Activated CD4-positive, alpha-beta T cell treated with anti-CD3 and anti-CD28 coated beads, Interleukin-2, amount 10 ng/mL, durations not matched to agents 24 days and 14 days (primary cell): ENCODE measurements at regions not wholly inside any gene's neighbourhood (a gene's known extent, or its start where the extent isn't known, plus 50 kb on each side); places are given as distances from the start of the nearest gene placed in this dataset.

Experiments used
- DNase-seq: peaks from one replicate; pipeline ENCODE4 v3.0.0; 2022
- H3K27ac Mint-ChIP-seq: one replicate; pipeline ENCODE4 v1.8.0; 2022; ENCODE audit warnings: mild to moderate bottlenecking, mixed read lengths
- H3K27me3 Mint-ChIP-seq: one replicate; pipeline ENCODE4 v1.8.0; 2022; ENCODE audit warnings: mixed read lengths
- H3K36me3 Mint-ChIP-seq: one replicate; pipeline ENCODE4 v1.8.0; 2022; ENCODE audit warnings: low read depth, mild to moderate bottlenecking, mixed read lengths
- H3K4me1 Mint-ChIP-seq: one replicate; pipeline ENCODE4 v1.8.0; 2021; ENCODE audit warnings: mixed read lengths
- H3K4me3 Mint-ChIP-seq: one replicate; pipeline ENCODE4 v1.8.0; 2022; ENCODE audit warnings: mild to moderate bottlenecking, moderate library complexity, mixed read lengths
- H3K9me3 Mint-ChIP-seq: one replicate; pipeline ENCODE4 v1.8.0; 2021; ENCODE audit warnings: mixed read lengths
- intact Hi-C: fragments of 100-400 bp; cut with micrococcal nuclease; formaldehyde crosslinking; loops from one replicate; pipeline ENCODE4 v1.15.1; 2023

GRCh38 chr4:1485280-1485679, 79.0 kb upstream of the NKX1-1 start:
- no peaks in the 10 kb centered on the region for H3K4me1 Mint-ChIP-seq
- no peak overlapping the region for H3K27ac Mint-ChIP-seq
- H3K9me3 Mint-ChIP-seq = peaks cover 27% of the 10 kb centered on the region
- no peaks in the 10 kb centered on the region for H3K36me3 Mint-ChIP-seq
- intact Hi-C loops = no loop called here
- no peak overlapping the region for H3K4me3 Mint-ChIP-seq
- no peaks in the 10 kb centered on the region for H3K27me3 Mint-ChIP-seq
- no peak for DNase-seq

- DNase-seq = no peak
- Mint-ChIP-seq H3K4me3 (no peak overlapping the region), H3K27ac (peak overlapping the region; percentile 53), H3K9me3 (peaks cover 28% of the 10 kb centered on the region), H3K27me3 (no peaks in the 10 kb centered on the region), H3K4me1 (no peaks in the 10 kb centered on the region), H3K36me3 (no peaks in the 10 kb centered on the region)
- intact Hi-C loops = no loop called here
Measured at GRCh38 chr4:1480720-1481119, 74.5 kb upstream of the NKX1-1 start.

GRCh38 chr4:1479454-1479853, 73.2 kb upstream of the NKX1-1 start:
- H3K4me1 Mint-ChIP-seq = no peaks in the 10 kb centered on the region
- H3K27me3 Mint-ChIP-seq = no peaks in the 10 kb centered on the region
- intact Hi-C loops = no loop called here
- no peak overlapping the region for H3K27ac Mint-ChIP-seq
- no peaks in the 10 kb centered on the region for H3K36me3 Mint-ChIP-seq
- no peak overlapping the region for H3K4me3 Mint-ChIP-seq
- no peak for DNase-seq
- H3K9me3 Mint-ChIP-seq = peaks cover 24% of the 10 kb centered on the region

DNA sequence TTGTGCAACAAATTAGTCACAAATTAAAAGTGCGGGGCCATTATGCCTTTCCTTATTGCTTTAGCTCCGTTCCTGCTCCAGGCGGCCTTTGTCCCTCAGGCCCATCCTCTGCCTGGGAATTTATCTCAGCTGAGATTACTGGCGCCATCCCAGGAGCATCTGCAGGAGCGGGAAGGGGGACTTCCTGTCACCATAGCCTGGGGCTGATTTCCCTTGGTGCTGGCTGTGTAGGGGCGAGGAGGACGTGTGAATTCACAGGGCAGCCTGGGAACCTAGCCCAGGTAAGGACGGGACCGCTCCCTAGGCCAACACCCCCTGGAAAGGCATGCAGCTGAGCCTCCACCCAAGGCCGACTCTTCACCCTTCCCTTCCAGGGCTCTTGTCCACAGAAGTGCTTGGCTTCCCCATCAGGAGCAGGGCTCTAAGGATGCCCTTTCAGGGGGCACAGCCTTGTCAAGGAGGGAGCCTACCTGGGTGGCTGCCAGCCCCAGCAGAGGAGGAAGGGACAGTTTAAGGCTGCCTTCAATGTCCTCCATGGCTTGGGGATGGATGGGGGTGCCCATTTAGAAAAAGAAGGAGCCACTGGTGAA, 72.6 kb upstream of the NKX1-1 start:
- Mint-ChIP-seq H3K4me1 (no peaks in the 10 kb centered on the region), H3K36me3 (no peaks in the 10 kb centered on the region), H3K9me3 (peaks cover 21% of the 10 kb centered on the region), H3K27me3 (no peaks in the 10 kb centered on the region), H3K27ac (no peak overlapping the region), H3K4me3 (no peak overlapping the region)
- intact Hi-C loops = no loop called here
- DNase-seq = no peak

DNA sequence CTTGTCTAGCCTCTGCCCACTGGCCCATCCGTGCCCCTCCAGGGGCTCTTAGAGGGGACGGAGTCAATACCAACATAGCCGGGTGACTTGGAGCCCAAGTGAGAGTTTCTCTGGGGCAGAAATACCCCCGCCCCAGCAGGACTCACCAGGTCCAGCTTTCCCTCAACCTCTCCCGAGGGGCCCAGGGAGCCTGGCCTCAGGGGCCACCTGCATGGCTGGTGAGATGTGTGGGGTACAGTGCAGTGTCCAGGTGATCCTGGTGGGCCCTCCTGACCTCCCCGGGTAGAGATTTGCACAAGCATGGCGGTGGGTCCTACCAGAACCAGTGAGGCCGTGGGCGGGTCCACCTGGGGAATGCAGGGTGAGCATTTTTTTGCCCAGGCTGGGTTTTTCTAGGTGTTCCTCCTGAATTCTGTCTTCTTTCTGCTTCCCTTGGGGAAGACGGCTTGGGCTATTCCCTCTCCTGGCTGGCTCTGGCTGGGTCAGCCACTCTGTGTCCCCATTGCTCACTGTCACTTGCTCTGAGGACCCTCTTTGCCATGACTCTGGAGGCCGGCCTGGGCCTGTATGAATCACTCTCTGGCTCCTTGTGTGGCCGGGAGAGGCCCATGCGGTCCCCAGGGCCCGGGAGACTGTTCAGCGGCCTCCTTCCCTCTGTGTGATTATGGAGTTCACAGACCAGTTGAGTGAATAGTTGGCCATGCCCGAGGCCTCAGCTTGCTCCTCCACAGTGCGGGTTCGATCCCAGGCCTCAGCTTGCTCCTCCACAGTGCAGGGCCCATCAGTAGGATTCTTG, 71.0 kb upstream of the NKX1-1 start:
- Mint-ChIP-seq H3K4me1 (no peaks in the 10 kb centered on the region), H3K36me3 (no peaks in the 10 kb centered on the region), H3K27me3 (peaks cover 4% of the 10 kb centered on the region), H3K9me3 (peaks cover 16% of the 10 kb centered on the region), H3K4me3 (no peak overlapping the region), H3K27ac (no peak overlapping the region)
- DNase-seq = no peak
- intact Hi-C loops = no loop called here

DNA sequence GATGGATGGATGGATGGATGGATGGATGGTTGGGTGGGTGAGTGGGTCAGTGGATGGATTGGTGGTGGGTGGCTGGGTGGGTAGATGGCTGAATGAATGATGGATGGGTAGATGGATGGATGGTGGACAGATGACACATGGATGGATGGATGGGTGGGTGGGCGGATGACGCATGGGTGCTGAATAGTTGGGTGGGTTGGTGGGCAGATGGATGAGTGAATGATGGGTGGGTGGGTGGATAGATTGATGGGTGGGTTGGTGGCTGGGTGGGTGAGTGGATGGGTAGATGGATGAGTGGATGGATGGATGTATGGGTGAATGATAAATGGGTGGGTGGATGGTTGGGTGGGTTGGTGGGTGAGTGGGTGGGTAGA, 69.9 kb upstream of the NKX1-1 start:
- DNase-seq = no peak
- H3K27me3 Mint-ChIP-seq = peaks cover 4% of the 10 kb centered on the region
- H3K4me3 Mint-ChIP-seq = no peak overlapping the region
- H3K4me1 Mint-ChIP-seq = no peaks in the 10 kb centered on the region
- H3K36me3 Mint-ChIP-seq = no peaks in the 10 kb centered on the region
- peaks cover 12% of the 10 kb centered on the region for H3K9me3 Mint-ChIP-seq
- intact Hi-C loops = no loop called here
- no peak overlapping the region for H3K27ac Mint-ChIP-seq

- Mint-ChIP-seq H3K4me1 (no peaks in the 10 kb centered on the region), H3K36me3 (no peaks in the 10 kb centered on the region)
- intact Hi-C loops = no loop called here
Measured at GRCh38 chr4:1475277-1476139, 69.3 kb upstream of the NKX1-1 start.

GRCh38 chr4:1474126-1475090, 68.2 kb upstream of the NKX1-1 start:
- Mint-ChIP-seq H3K9me3 (peaks cover 7% of the 10 kb centered on the region), H3K27ac (no peak overlapping the region), H3K36me3 (no peaks in the 10 kb centered on the region), H3K27me3 (peaks cover 4% of the 10 kb centered on the region), H3K4me1 (no peaks in the 10 kb centered on the region), H3K4me3 (no peak overlapping the region)
- intact Hi-C loops = no loop called here
- no peak for DNase-seq

More at GRCh38 chr4:1475277-1476139, 69.3 kb upstream of the NKX1-1 start:
- H3K4me3 Mint-ChIP-seq = no peak overlapping the region
- no peak overlapping the region for H3K27ac Mint-ChIP-seq
- H3K27me3 Mint-ChIP-seq = peaks cover 4% of the 10 kb centered on the region
- no peak for DNase-seq
- H3K9me3 Mint-ChIP-seq = peaks cover 12% of the 10 kb centered on the region

DNA sequence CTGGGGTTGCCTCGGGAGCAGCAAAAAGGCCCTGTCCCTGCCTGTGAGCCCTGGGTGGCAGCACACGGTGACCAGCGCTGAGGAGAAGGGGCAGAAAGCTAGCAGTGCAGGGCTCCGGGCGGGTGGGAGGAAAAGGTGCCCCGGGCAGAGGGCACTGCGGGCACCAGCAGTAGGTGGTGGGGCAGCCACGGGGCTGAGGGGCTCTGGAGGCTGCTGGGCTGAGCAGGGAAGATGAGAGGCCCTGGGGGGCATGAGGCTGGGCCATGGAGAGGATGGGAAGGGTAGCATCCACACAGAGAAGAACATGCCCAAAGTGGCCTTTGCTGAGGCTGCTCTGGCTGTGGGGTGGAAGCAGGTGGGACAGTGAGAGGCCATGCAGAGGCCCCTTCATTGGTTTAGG, 67.5 kb upstream of the NKX1-1 start:
- DNase-seq = no peak

GRCh38 chr4:1472911-1473518, 66.8 kb upstream of the NKX1-1 start:
- no peaks in the 10 kb centered on the region for H3K36me3 Mint-ChIP-seq
- H3K27me3 Mint-ChIP-seq = peaks cover 4% of the 10 kb centered on the region
- H3K4me3 Mint-ChIP-seq = no peak overlapping the region
- intact Hi-C loops = no loop called here
- H3K9me3 Mint-ChIP-seq = peaks cover 11% of the 10 kb centered on the region
- H3K27ac Mint-ChIP-seq = no peak overlapping the region
- DNase-seq = no peak
- H3K4me1 Mint-ChIP-seq = no peaks in the 10 kb centered on the region

More for the DNA sequence above, 67.5 kb upstream of the NKX1-1 start:
- Mint-ChIP-seq H3K27me3 (peaks cover 4% of the 10 kb centered on the region), H3K36me3 (no peaks in the 10 kb centered on the region), H3K4me3 (no peak overlapping the region), H3K27ac (no peak overlapping the region), H3K4me1 (no peaks in the 10 kb centered on the region), H3K9me3 (peaks cover 6% of the 10 kb centered on the region)
- intact Hi-C loops = no loop called here

GRCh38 chr4:1472148-1472797, 66.0 kb upstream of the NKX1-1 start:
- intact Hi-C loops = no loop called here
- no peak for DNase-seq

DNA sequence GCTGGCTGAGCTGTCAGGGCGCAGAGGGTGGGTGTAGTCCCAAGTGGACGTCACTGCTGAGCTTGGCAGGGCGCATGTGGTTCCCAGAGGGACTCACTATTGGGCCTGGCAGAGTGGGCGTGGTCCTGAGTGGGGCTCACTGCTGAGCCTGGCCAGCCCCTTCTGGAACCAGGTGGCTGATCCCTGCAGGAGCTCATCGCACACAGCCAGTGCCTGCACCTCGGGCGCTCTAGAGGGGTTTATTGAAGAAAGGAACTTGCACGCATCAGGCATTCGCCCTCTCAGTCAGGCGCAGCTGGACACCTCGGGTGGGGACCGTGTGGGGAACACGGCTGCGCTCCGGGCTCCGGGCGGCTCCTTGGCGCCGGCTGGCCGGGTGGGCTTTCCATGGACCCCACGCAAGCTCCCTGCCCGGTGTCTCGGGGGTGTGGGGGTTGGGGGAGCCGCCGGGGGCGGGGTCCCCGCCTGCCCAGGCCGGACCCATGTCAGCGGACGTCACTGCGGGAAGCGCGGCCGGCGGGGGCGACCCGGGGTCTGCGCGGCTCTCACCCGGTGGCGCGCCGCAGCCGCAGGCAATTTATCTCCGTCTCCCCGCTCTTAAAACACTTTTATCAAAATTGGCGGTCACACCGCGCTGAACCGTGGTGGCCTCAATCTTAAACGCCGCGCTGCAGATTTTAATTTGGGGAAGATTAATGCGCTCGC, 65.4 kb upstream of the NKX1-1 start:
- no peak for DNase-seq
- intact Hi-C loops = no loop called here
- H3K27ac Mint-ChIP-seq = no peak overlapping the region
- H3K4me1 Mint-ChIP-seq = no peaks in the 10 kb centered on the region
- peaks cover 18% of the 10 kb centered on the region for H3K9me3 Mint-ChIP-seq
- no peak overlapping the region for H3K4me3 Mint-ChIP-seq
- no peaks in the 10 kb centered on the region for H3K36me3 Mint-ChIP-seq
- H3K27me3 Mint-ChIP-seq = peaks cover 4% of the 10 kb centered on the region

More at GRCh38 chr4:1472148-1472797, 66.0 kb upstream of the NKX1-1 start:
- Mint-ChIP-seq H3K9me3 (peaks cover 18% of the 10 kb centered on the region), H3K27me3 (peaks cover 4% of the 10 kb centered on the region), H3K27ac (no peak overlapping the region), H3K36me3 (no peaks in the 10 kb centered on the region), H3K4me1 (no peaks in the 10 kb centered on the region), H3K4me3 (no peak overlapping the region)
